ENCODE measurements at regions not wholly inside any gene's neighbourhood (a gene's known extent, or its start where the extent isn't known, plus 50 kb on each side); places are given as distances from the start of the nearest gene placed in this dataset.
A peak's percentile ranks its signal among the peaks of the same experiment; 100 is the strongest.

GRCh38 chr10:128730922-128731321 is 604.7 kb upstream of the MKI67 start:
- DNase-seq, result no peak

GRCh38 chr10:128734161-128734560 is 607.9 kb upstream of the MKI67 start:
- DNase-seq, result peak in 14 of 58 donors; percentile 4 to 56 (median 24)

- no peak for DNase-seq
Measured at GRCh38 chr10:128734734-128735133, 608.5 kb upstream of the MKI67 start.

GRCh38 chr10:128735996-128736395 is 609.8 kb upstream of the MKI67 start:
- DNase-seq, result no peak

- DNase-seq, result no peak
Measured at GRCh38 chr10:128738386-128738915, 612.2 kb upstream of the MKI67 start.

- no peak for DNase-seq
Measured at GRCh38 chr10:128739930-128740329, 613.7 kb upstream of the MKI67 start.

- no peak for DNase-seq
Measured at GRCh38 chr10:128741180-128741579, 615.0 kb upstream of the MKI67 start.

GRCh38 chr10:128741680-128742079 is 615.5 kb upstream of the MKI67 start:
- no peak for DNase-seq

- DNase-seq, result no peak
Measured at GRCh38 chr10:128744092-128744491, 617.9 kb upstream of the MKI67 start.

- DNase-seq, result no peak
Measured at GRCh38 chr10:128744811-128745305, 618.6 kb upstream of the MKI67 start.

GRCh38 chr10:128747582-128748346 is 621.5 kb upstream of the MKI67 start:
- no peak for DNase-seq

- peak in 4 of 58 donors; percentile 10 to 67 (median 34) for DNase-seq
Measured at GRCh38 chr10:128751284-128751683, 625.1 kb upstream of the MKI67 start.

- DNase-seq, result no peak
Measured at GRCh38 chr10:128751851-128752250, 625.6 kb upstream of the MKI67 start.

GRCh38 chr10:128759174-128759573 is 633.0 kb upstream of the MKI67 start:
- peak in 20 of 58 donors; percentile 1 to 49 (median 18) for DNase-seq

GRCh38 chr10:128763588-128763987 is 637.4 kb upstream of the MKI67 start:
- no peak for DNase-seq

GRCh38 chr10:128764190-128764589 is 638.0 kb upstream of the MKI67 start:
- DNase-seq, result no peak

GRCh38 chr10:128766915-128767314 is 640.7 kb upstream of the MKI67 start:
- no peak for DNase-seq

GRCh38 chr10:128774979-128775378 is 648.8 kb upstream of the MKI67 start:
- DNase-seq, result no peak

GRCh38 chr10:128775743-128776142 is 649.5 kb upstream of the MKI67 start:
- no peak for DNase-seq

GRCh38 chr10:128776673-128777252 is 650.5 kb upstream of the MKI67 start:
- DNase-seq, result no peak

GRCh38 chr10:128777342-128777741 is 651.1 kb upstream of the MKI67 start:
- DNase-seq, result no peak

- DNase-seq, result no peak
Measured at GRCh38 chr10:128779416-128779815, 653.2 kb upstream of the MKI67 start.

Measured in anterior cingulate cortex (tissue), 58 donors.